Mucosa of descending colon (tissue), 3 donors: ENCODE measurements at regions not wholly inside any gene's neighbourhood (a gene's known extent, or its start where the extent isn't known, plus 50 kb on each side); places are given as distances from the start of the nearest gene placed in this dataset.

Source experiments
- ATAC-seq: fragments of 200-7000 bp; cut with Tn5 transposase; one replicate; pipeline ENCODE4 v1.9.1; 2020; ENCODE audit warnings: mild to moderate bottlenecking, moderate library complexity
- DNase-seq, 3 donors: peaks; one replicate each; pipeline ENCODE4 v3.0.0-alpha.2; 2020
- H3K36me3 ChIP-seq: fragments of 200-600 bp; one replicate; pipeline ENCODE4 v1.8.0; 2021; ENCODE audit warnings: low read depth, mild to moderate bottlenecking
- H3K4me1 ChIP-seq: fragments of 200-600 bp; one replicate; pipeline ENCODE4 v1.8.0; 2021; ENCODE audit warnings: low read depth, mild to moderate bottlenecking
- H3K4me3 ChIP-seq: fragments of 200-600 bp; one replicate; pipeline ENCODE4 v1.8.0; 2021; ENCODE audit warnings: mild to moderate bottlenecking
- H3K9me3 ChIP-seq: fragments of 200-600 bp; one replicate; pipeline ENCODE4 v1.8.0; 2021; ENCODE audit warnings: mild to moderate bottlenecking
- CTCF ChIP-seq: fragments of 200-600 bp; IDR thresholded peaks from one replicate; pipeline ENCODE4 v1.8.0; 2022; ENCODE audit warnings: antibody characterized with exemption, mild to moderate bottlenecking
- intact Hi-C, 2 donors: fragments of 100-400 bp; cut with DNase I in 1 of 2; cut with micrococcal nuclease in 1 of 2; formaldehyde crosslinking; loops; one replicate each; pipeline versions ENCODE4 v1.11.0 to v1.11.1; 2022; cut with DNase I, micrococcal nuclease
- donor health status: DM: no; HTN: no; CAD: no; lungs with moderate emphysema.
- donor health status: DM: no; HTN: no; CAD: no.
- donor health status: DM: no; HTN: yes; CAD: no.

GRCh38 chr14:89491711-89492381 is 74.8 kb upstream of the FOXN3 start:
- no peaks in the 10 kb centered on the region for H3K4me1 ChIP-seq
- intact Hi-C loops: no loop called here
- TF ChIP-seq CTCF: no peak
- no peaks in the 10 kb centered on the region for H3K36me3 ChIP-seq
- DNase-seq (no peak), ATAC-seq (no peak)
- no peak overlapping the region for H3K4me3 ChIP-seq
- H3K9me3 ChIP-seq: no peaks in the 10 kb centered on the region

- intact Hi-C loops: no loop called here
- no peaks in the 10 kb centered on the region for H3K9me3 ChIP-seq
- no peak for ATAC-seq
- no peaks in the 10 kb centered on the region for H3K36me3 ChIP-seq
- TF ChIP-seq CTCF: no peak
- no peak for DNase-seq
- H3K4me3 ChIP-seq: no peak overlapping the region
- no peaks in the 10 kb centered on the region for H3K4me1 ChIP-seq
These were observed 73.4 kb upstream of the FOXN3 start for GRCh38 chr14:89490466-89490865.

- no peak for TF ChIP-seq CTCF
- intact Hi-C loops: no loop called here
- no peaks in the 10 kb centered on the region for H3K36me3 ChIP-seq
- ATAC-seq: no peak
- no peak for DNase-seq
- no peaks in the 10 kb centered on the region for H3K4me1 ChIP-seq
- H3K4me3 ChIP-seq: no peak overlapping the region
- H3K9me3 ChIP-seq: no peaks in the 10 kb centered on the region
These were observed 72.9 kb upstream of the FOXN3 start for GRCh38 chr14:89489761-89490437.

GRCh38 chr14:89486961-89487360 is 69.9 kb upstream of the FOXN3 start:
- intact Hi-C loops: no loop called here
- no peak for TF ChIP-seq CTCF
- ATAC-seq (no peak), DNase-seq (no peak)
- Histone ChIP-seq H3K4me1 (no peaks in the 10 kb centered on the region), H3K36me3 (no peaks in the 10 kb centered on the region), H3K9me3 (no peaks in the 10 kb centered on the region), H3K4me3 (no peak overlapping the region)

GRCh38 chr14:89486505-89486904 is 69.5 kb upstream of the FOXN3 start:
- ATAC-seq (no peak), DNase-seq (no peak)
- no peaks in the 10 kb centered on the region for H3K36me3 ChIP-seq
- H3K9me3 ChIP-seq: no peaks in the 10 kb centered on the region
- no peak overlapping the region for H3K4me3 ChIP-seq
- no peaks in the 10 kb centered on the region for H3K4me1 ChIP-seq
- intact Hi-C loops: no loop called here
- TF ChIP-seq CTCF: no peak
